GM12878 (cell line): ENCODE measurements at regions not wholly inside any gene's neighbourhood (a gene's known extent, or its start where the extent isn't known, plus 50 kb on each side); places are given as distances from the start of the nearest gene placed in this dataset.

Source experiments
- ATAC-seq: fragments of 200-7000 bp; cut with Tn5 transposase; 3 replicates; pipeline ENCODE4 v1.9.1; 2020; ENCODE audit warnings: mild to moderate bottlenecking, moderate library complexity
- BruUV-seq: library from RNA; stranded (reverse); fragments of 400-500 nt; replicated peaks from 2 replicates; lab custom pipeline; 2021; lab: Mats Ljungman, UMichigan
- CTCF ChIA-PET: fragments of 300-600 bp; sonication (Branson Sonifier 250); formaldehyde crosslinking; extraction: SDS; loops from one replicate; lab custom pipeline; 2021; ENCODE audit warnings: inconsistent platforms; lab: Yijun Ruan, JAX
- POLR2A ChIA-PET: fragments of 350-600 bp; formaldehyde crosslinking; extraction: SDS; loops from one replicate; lab custom pipeline; 2021; ENCODE audit warnings: inconsistent platforms; lab: Charles Lee
- RAD21 ChIA-PET: fragments of 300-600 bp; sonication (Branson Sonifier 250); formaldehyde crosslinking; loops from one replicate; lab custom pipeline; 2023; ENCODE audit warnings: antibody characterized with exemption; ENCODE audit not compliant: unreplicated experiment; lab: Charles Lee
- SMC1A ChIA-PET: fragments of 300-600 bp; sonication (Branson Sonifier 250); formaldehyde crosslinking; loops from one replicate; lab custom pipeline; 2023; ENCODE audit not compliant: unreplicated experiment, uncharacterized antibody; lab: Charles Lee
- DNase-seq: peaks from one replicate; pipeline ENCODE4 v3.0.0-alpha.2; 2011; ENCODE audit warnings: low read depth, low spot score
- FAIRE-seq: peaks from 3 replicates; lab custom pipeline; 2011; peaks lifted over from hg19 to GRCh38; lab: Jason Lieb, UNC
- H2AFZ ChIP-seq: 2 replicates; pipeline ENCODE4 v1.6.0; 2011; ENCODE audit warnings: low read depth, low read length, control low read depth; ENCODE audit not compliant: control insufficient read depth
- H3K27ac ChIP-seq: 2 replicates; pipeline ENCODE4 v1.5.1; 2011; ENCODE audit warnings: control low read depth; ENCODE audit not compliant: control insufficient read depth, insufficient read depth
- H3K27me3 ChIP-seq, 2 experiments: replicated peaks in 1 of 2; 2 replicates each; pipeline versions ENCODE4 v1.6.0 to v1.6.1; 2011; ENCODE audit warnings: low read length in 1 of 2; ENCODE audit not compliant: control insufficient read depth in 2 of 2, insufficient read depth in 2 of 2
- H3K36me3 ChIP-seq, 2 experiments: 2 replicates each; pipeline ENCODE4 v1.5.1; 2011; ENCODE audit warnings: low read length in 1 of 2; ENCODE audit not compliant: control insufficient read depth in 2 of 2, insufficient read depth in 2 of 2
- H3K4me1 ChIP-seq: 2 replicates; pipeline ENCODE4 v1.6.1; 2011; ENCODE audit warnings: mild to moderate bottlenecking, low read length, moderate library complexity, mixed read lengths; ENCODE audit not compliant: control insufficient read depth, insufficient read depth
- H3K4me2 ChIP-seq: 2 replicates; pipeline ENCODE4 v1.6.0; 2011; ENCODE audit warnings: control low read depth; ENCODE audit not compliant: control insufficient read depth, insufficient read depth
- H3K4me3 ChIP-seq: fragments of 200-600 bp; sonication (generic); 2 replicates; pipeline ENCODE4 v1.5.1; 2016
- H3K79me2 ChIP-seq: 2 replicates; pipeline ENCODE4 v1.6.0; 2011; ENCODE audit warnings: low read length; ENCODE audit not compliant: control insufficient read depth, insufficient read depth
- H3K9ac ChIP-seq: 2 replicates; pipeline ENCODE4 v1.8.0; 2011; ENCODE audit warnings: low read length, control low read depth, mixed read lengths; ENCODE audit not compliant: control insufficient read depth, insufficient read depth
- H3K9me3 ChIP-seq: replicated peaks from 3 replicates; pipeline ENCODE4 v1.5.1; 2011; ENCODE audit warnings: mild to moderate bottlenecking, low read length; ENCODE audit not compliant: control insufficient read depth, insufficient read depth
- H4K20me1 ChIP-seq: 2 replicates; pipeline ENCODE4 v1.6.0; 2011; ENCODE audit not compliant: control insufficient read depth, insufficient read depth
- ASH2L ChIP-seq: fragments of 300-600, 200-600 bp; sonication (generic); IDR thresholded peaks from 2 replicates; pipeline ENCODE4 v1.6.1; 2017; ENCODE audit warnings: low read depth, mild to moderate bottlenecking, borderline replicate concordance
- BACH1 ChIP-seq: fragments of 450-650 bp; IDR thresholded peaks from 2 replicates; pipeline ENCODE4 v1.6.1; 2017; ENCODE audit warnings: mild to moderate bottlenecking, borderline replicate concordance
- CHD2 ChIP-seq: IDR thresholded peaks from 2 replicates; pipeline ENCODE4 v1.6.1; 2011; ENCODE audit warnings: low read depth, low read length, improper control_type of control experiment, borderline replicate concordance
- CTCF ChIP-seq, 3 experiments: IDR thresholded peaks in 2 of 3; conservative IDR thresholded peaks in 1 of 3; 2 replicates each; pipeline ENCODE4 v1.5.1; 2011; ENCODE audit warnings: low read depth in 3 of 3, low read length in 3 of 3, mild to moderate bottlenecking in 3 of 3, control low read depth in 2 of 3, moderate library complexity in 2 of 3, inconsistent platforms in 1 of 3, mixed read lengths in 1 of 3; ENCODE audit not compliant: control insufficient read depth in 2 of 3, insufficient read depth in 1 of 3; ENCODE audit errors: extremely low read depth in 1 of 3
- FOXM1 ChIP-seq: IDR thresholded peaks from 2 replicates; pipeline ENCODE4 v1.6.1; 2012; ENCODE audit warnings: low read depth, mild to moderate bottlenecking, inconsistent platforms, low read length, moderate library complexity
- KDM1A ChIP-seq: fragments of 200-600 bp; sonication (generic); IDR thresholded peaks from 2 replicates; pipeline ENCODE4 v1.6.1; 2016; ENCODE audit warnings: borderline replicate concordance
- NR2C2 ChIP-seq: IDR thresholded peaks from 2 replicates; pipeline ENCODE4 v1.6.1; 2011; ENCODE audit warnings: borderline replicate concordance, low read depth; ENCODE audit not compliant: control insufficient read depth, insufficient read length
- PBX3 ChIP-seq: IDR thresholded peaks from 2 replicates; pipeline ENCODE4 v1.6.1; 2011; ENCODE audit warnings: mild to moderate bottlenecking, low read depth, low read length, moderate library complexity; ENCODE audit not compliant: insufficient replicate concordance
- PRDM15 ChIP-seq: fragments of 450-650 bp; formaldehyde crosslinking; IDR thresholded peaks from 2 replicates; pipeline ENCODE4 v1.4.0; 2020; ENCODE audit warnings: mild to moderate bottlenecking, moderate library complexity
- SP1 ChIP-seq: IDR thresholded peaks from one replicate; pipeline ENCODE4 v1.6.1; 2011; ENCODE audit warnings: low read depth, low read length
- ZBED1 ChIP-seq: IDR thresholded peaks from 2 replicates; pipeline ENCODE4 v1.6.1; 2016; ENCODE audit warnings: borderline replicate concordance
- ZBTB11 ChIP-seq: fragments of 450-650 bp; formaldehyde crosslinking; IDR thresholded peaks from 2 replicates; pipeline ENCODE4 v1.5.0; 2022; ENCODE audit warnings: mild to moderate bottlenecking, missing genetic modification characterization
- ZNF274 ChIP-seq: IDR thresholded peaks from one replicate; pipeline ENCODE4 v1.8.0; 2011; ENCODE audit not compliant: insufficient read length, insufficient read depth
- WGBS: methylation state at CpG from one replicate; pipeline ENCODE4 v1.1.6; 2016; ENCODE audit warnings: low lambda C conversion rate; ENCODE audit not compliant: insufficient replicate concordance, insufficient coverage; ENCODE audit errors: missing lambda C conversion rate; 5-methylcytosine and 5-hydroxymethylcytosine counted together
- in situ Hi-C: fragments of 300-500 bp; cut with MboI; formaldehyde crosslinking; loops from 9 replicates; pipeline ENCODE4 v1.14.3; 2018; ENCODE audit warnings: mixed read lengths
- intact Hi-C: fragments of 100-400 bp; cut with micrococcal nuclease; formaldehyde crosslinking; loops from one replicate; pipeline ENCODE4 v1.14.2; 2022; ENCODE audit not compliant: unreplicated experiment

GRCh38 chr17:53516636-53517035 is 306.1 kb upstream of the KIF2B start:
- no peak overlapping the region for H3K9ac ChIP-seq
- no peak for TF ChIP-seq SP1
- TF ChIP-seq PRDM15 (CRISPR knock-in tag) = no peak
- TF ChIP-seq NR2C2 = no peak
- TF ChIP-seq ZNF274 = no peak
- TF ChIP-seq CHD2 = no peak
- no peak for TF ChIP-seq PBX3
- no peak for TF ChIP-seq ZBED1
- no peak for TF ChIP-seq FOXM1
- TF ChIP-seq CTCF (IDR thresholded peaks at IDR 0.05 in 2 of 3, conservative IDR thresholded peaks at IDR 0.05 in 1 of 3; ENCODE audit: control insufficient read depth in 2 of 3, extremely low read depth in 1 of 3, insufficient read depth in 1 of 3, low read depth in 3 of 3, low read length in 3 of 3) = no peak
- no peak for TF ChIP-seq ZBTB11 (CRISPR knock-in tag)
- no peak for TF ChIP-seq KDM1A
- no peak for TF ChIP-seq BACH1
- no peak for TF ChIP-seq ASH2L
- H3K4me2 ChIP-seq = no peak overlapping the region
- SMC1A ChIA-PET = no interaction called here
- H3K27ac ChIP-seq = no peak overlapping the region
- RAD21 ChIA-PET = no interaction called here
- FAIRE-seq = no peak
- H2AFZ ChIP-seq = no peak overlapping the region
- H3K4me3 ChIP-seq = no peak overlapping the region
- no peaks in the 10 kb centered on the region for H3K27me3 ChIP-seq
- POLR2A ChIA-PET = no interaction called here
- intact Hi-C loops (no loop called here), in situ Hi-C loops (no loop called here)
- no TSS peak for BruUV-seq
- H4K20me1 ChIP-seq = no peaks in the 10 kb centered on the region
- WGBS = 10% methylated on average over 3 of the region's 3 CpGs
- DNase-seq = no peak
- no peaks in the 10 kb centered on the region for H3K79me2 ChIP-seq
- CTCF ChIA-PET = no interaction called here
- H3K36me3 ChIP-seq = no peaks in the 10 kb centered on the region
- no peak for ATAC-seq
- no peaks in the 10 kb centered on the region for H3K9me3 ChIP-seq
- H3K4me1 ChIP-seq = no peaks in the 10 kb centered on the region
